Neural cell (in vitro differentiated cells): ENCODE measurements at regions not wholly inside any gene's neighbourhood (a gene's known extent, or its start where the extent isn't known, plus 50 kb on each side); places are given as distances from the start of the nearest gene placed in this dataset.

Experiments
- H2AFZ ChIP-seq: fragments of 200-600, 300-800 bp; sonication (generic), shearing (Covaris generic); 2 replicates; pipeline ENCODE4 v1.6.0; 2014; ENCODE audit warnings: low read depth, mild to moderate bottlenecking, antibody characterized with exemption, low read length, moderate library complexity
- H3F3A ChIP-seq: fragments of 200-600 bp; shearing (Covaris generic); 2 replicates; pipeline ENCODE4 v1.6.1; 2016; ENCODE audit warnings: mild to moderate bottlenecking, moderate library complexity, mixed read lengths, antibody characterized with exemption, low read length; ENCODE audit not compliant: insufficient read depth, poor library complexity, severe bottlenecking
- H3K27ac ChIP-seq: fragments of 200-600, 300-800 bp; sonication (generic), shearing (Covaris generic); 2 replicates; pipeline ENCODE4 v1.5.1; 2014; ENCODE audit warnings: mild to moderate bottlenecking, low read length, moderate library complexity
- H3K27me3 ChIP-seq: fragments of 300-800, 200-600 bp; sonication (generic), shearing (Covaris generic); 2 replicates; pipeline ENCODE4 v1.6.0; 2014; ENCODE audit warnings: mild to moderate bottlenecking, low read depth, low read length, moderate library complexity; ENCODE audit not compliant: insufficient read depth
- H3K36me3 ChIP-seq: fragments of 300-800, 200-600 bp; sonication (generic), shearing (Covaris generic); 2 replicates; pipeline ENCODE4 v1.5.1; 2014; ENCODE audit warnings: mild to moderate bottlenecking, antibody characterized with exemption, low read length, moderate library complexity; ENCODE audit not compliant: insufficient read depth
- H3K4me2 ChIP-seq: fragments of 300-800, 200-600 bp; sonication (generic), shearing (Covaris generic); 2 replicates; pipeline ENCODE4 v1.6.0; 2014; ENCODE audit warnings: mild to moderate bottlenecking, low read length
- H3K4me3 ChIP-seq: fragments of 300-800, 200-600 bp; sonication (generic), shearing (Covaris generic); 2 replicates; pipeline ENCODE4 v1.5.1; 2014; ENCODE audit warnings: mild to moderate bottlenecking, low read length, moderate library complexity
- H3K79me2 ChIP-seq: fragments of 200-600 bp; shearing (Covaris generic); replicated peaks from 2 replicates; pipeline ENCODE4 v1.6.0; 2014; ENCODE audit warnings: mild to moderate bottlenecking, low read length, moderate library complexity; ENCODE audit not compliant: insufficient read depth
- H3K9ac ChIP-seq: fragments of 300-800, 200-600 bp; sonication (generic), shearing (Covaris generic); 2 replicates; pipeline ENCODE4 v1.6.1; 2016; ENCODE audit warnings: mild to moderate bottlenecking, low read length, mixed read lengths
- H3K9me2 ChIP-seq: fragments of 200-600 bp; shearing (Covaris generic); 2 replicates; pipeline ENCODE4 v1.6.1; 2016; ENCODE audit warnings: mild to moderate bottlenecking, low read length, mixed read lengths; ENCODE audit not compliant: insufficient read depth
- H3K9me3 ChIP-seq: fragments of 200-600, 300-800 bp; sonication (generic), shearing (Covaris generic); 2 replicates; pipeline ENCODE4 v1.6.1; 2016; ENCODE audit warnings: mild to moderate bottlenecking, mixed run types, low read length, moderate library complexity, mixed read lengths
- H4K20me1 ChIP-seq: fragments of 200-600 bp; shearing (Covaris generic); 2 replicates; pipeline ENCODE4 v1.6.1; 2016; ENCODE audit warnings: mild to moderate bottlenecking, mixed run types; ENCODE audit not compliant: insufficient read depth
- CTCF ChIP-seq: fragments of 450-650 bp; IDR thresholded peaks from 2 replicates; pipeline ENCODE4 v1.5.1; 2014; ENCODE audit warnings: antibody characterized with exemption, mild to moderate bottlenecking, moderate library complexity; ENCODE audit not compliant: poor library complexity, severe bottlenecking
- EP300 ChIP-seq: fragments of 450-650 bp; conservative IDR thresholded peaks from 2 replicates; pipeline ENCODE4 v1.6.1; 2014; ENCODE audit warnings: antibody characterized with exemption, mild to moderate bottlenecking, moderate library complexity; ENCODE audit not compliant: poor library complexity, severe bottlenecking
- EZH2 ChIP-seq: fragments of 200-600, 300-800 bp; shearing (Covaris generic), sonication (generic); IDR thresholded peaks from 2 replicates; pipeline ENCODE4 v1.6.1; 2014; ENCODE audit warnings: antibody characterized with exemption, low read length, borderline replicate concordance, mild to moderate bottlenecking; ENCODE audit not compliant: insufficient read depth, poor library complexity, severe bottlenecking
- MXI1 ChIP-seq: fragments of 450-650 bp; conservative IDR thresholded peaks from 2 replicates; pipeline ENCODE4 v1.6.1; 2014; ENCODE audit warnings: antibody characterized with exemption, mild to moderate bottlenecking; ENCODE audit not compliant: poor library complexity, severe bottlenecking
- POLR2AphosphoS5 ChIP-seq: IDR thresholded peaks from 2 replicates; pipeline ENCODE4 v1.6.1; 2012
- RAD21 ChIP-seq: fragments of 450-650 bp; conservative IDR thresholded peaks from 2 replicates; pipeline ENCODE4 v1.6.1; 2014; ENCODE audit warnings: antibody characterized with exemption, mild to moderate bottlenecking, moderate library complexity
- SMC3 ChIP-seq: fragments of 450-650 bp; conservative IDR thresholded peaks from 2 replicates; pipeline ENCODE4 v1.6.1; 2014; ENCODE audit warnings: antibody characterized with exemption, mild to moderate bottlenecking, moderate library complexity; ENCODE audit not compliant: poor library complexity
- TAF1 ChIP-seq: IDR thresholded peaks from 2 replicates; pipeline ENCODE4 v1.6.1; 2012; ENCODE audit warnings: low read depth
- TF ChIP-seq, protein P1 (sequence below): IDR thresholded peaks from 2 replicates; pipeline ENCODE4 v1.6.1; 2012; ENCODE audit warnings: borderline replicate concordance

DNA sequence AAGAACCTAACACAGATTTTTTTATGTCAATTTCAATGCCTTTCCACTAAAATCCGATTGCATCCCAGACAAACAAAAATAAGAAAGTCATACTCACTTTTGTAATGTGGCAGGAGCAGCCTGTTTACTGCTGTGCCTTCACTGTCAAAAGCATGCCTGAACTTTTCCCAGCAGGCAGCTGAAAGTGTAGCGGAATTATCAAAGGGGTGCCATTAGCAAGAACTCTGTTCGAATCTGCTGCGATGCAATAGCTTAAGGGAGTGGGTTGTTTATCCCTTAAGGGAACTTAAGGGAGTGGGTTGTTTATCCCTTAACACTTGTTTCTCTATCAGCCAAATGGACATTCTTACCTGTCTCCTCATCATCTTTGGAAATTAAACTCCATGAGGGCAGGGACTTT, 243.5 kb downstream of the PAX3 start:
- Histone ChIP-seq H2AFZ (no peak overlapping the region), H3K4me2 (no peak overlapping the region), H4K20me1 (no peaks in the 10 kb centered on the region), H3F3A (no peaks in the 10 kb centered on the region), H3K9ac (no peak overlapping the region), H3K9me3 (no peaks in the 10 kb centered on the region), H3K9me2 (no peaks in the 10 kb centered on the region), H3K79me2 (no peaks in the 10 kb centered on the region), H3K27me3 (peaks cover 17% of the 10 kb centered on the region), H3K36me3 (no peaks in the 10 kb centered on the region), H3K4me3 (no peak overlapping the region), H3K27ac (no peak overlapping the region)
- no peak for TF ChIP-seq EZH2
- TF ChIP-seq EP300 = no peak
- TF ChIP-seq SMC3 = no peak
- TF ChIP-seq RAD21 = no peak
- TF ChIP-seq MXI1 = no peak
- no peak for TF ChIP-seq CTCF
- TF ChIP-seq POLR2AphosphoS5 = no peak
- TF ChIP-seq, protein P1, sequence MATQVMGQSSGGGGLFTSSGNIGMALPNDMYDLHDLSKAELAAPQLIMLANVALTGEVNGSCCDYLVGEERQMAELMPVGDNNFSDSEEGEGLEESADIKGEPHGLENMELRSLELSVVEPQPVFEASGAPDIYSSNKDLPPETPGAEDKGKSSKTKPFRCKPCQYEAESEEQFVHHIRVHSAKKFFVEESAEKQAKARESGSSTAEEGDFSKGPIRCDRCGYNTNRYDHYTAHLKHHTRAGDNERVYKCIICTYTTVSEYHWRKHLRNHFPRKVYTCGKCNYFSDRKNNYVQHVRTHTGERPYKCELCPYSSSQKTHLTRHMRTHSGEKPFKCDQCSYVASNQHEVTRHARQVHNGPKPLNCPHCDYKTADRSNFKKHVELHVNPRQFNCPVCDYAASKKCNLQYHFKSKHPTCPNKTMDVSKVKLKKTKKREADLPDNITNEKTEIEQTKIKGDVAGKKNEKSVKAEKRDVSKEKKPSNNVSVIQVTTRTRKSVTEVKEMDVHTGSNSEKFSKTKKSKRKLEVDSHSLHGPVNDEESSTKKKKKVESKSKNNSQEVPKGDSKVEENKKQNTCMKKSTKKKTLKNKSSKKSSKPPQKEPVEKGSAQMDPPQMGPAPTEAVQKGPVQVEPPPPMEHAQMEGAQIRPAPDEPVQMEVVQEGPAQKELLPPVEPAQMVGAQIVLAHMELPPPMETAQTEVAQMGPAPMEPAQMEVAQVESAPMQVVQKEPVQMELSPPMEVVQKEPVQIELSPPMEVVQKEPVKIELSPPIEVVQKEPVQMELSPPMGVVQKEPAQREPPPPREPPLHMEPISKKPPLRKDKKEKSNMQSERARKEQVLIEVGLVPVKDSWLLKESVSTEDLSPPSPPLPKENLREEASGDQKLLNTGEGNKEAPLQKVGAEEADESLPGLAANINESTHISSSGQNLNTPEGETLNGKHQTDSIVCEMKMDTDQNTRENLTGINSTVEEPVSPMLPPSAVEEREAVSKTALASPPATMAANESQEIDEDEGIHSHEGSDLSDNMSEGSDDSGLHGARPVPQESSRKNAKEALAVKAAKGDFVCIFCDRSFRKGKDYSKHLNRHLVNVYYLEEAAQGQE = no peak
- TF ChIP-seq TAF1 = no peak

DNA sequence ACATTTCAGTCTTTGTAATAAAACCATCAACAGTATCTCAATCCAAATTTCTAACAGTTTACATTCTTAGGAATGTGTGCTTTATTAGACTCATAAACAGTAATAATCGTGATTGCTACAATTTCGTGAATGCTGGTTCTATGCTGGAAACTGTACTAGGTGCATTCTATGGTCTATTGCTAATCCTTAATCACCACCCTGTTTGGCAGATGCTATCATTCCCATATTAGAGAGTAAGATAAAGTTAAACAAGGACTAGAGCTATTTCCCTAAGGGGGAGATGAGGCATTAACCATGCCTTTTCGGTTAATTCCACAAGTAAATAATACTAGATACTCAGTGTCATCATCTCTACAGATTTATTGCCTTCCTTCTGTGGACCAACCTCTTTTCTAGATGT, 244.0 kb downstream of the PAX3 start:
- Histone ChIP-seq H3F3A (no peaks in the 10 kb centered on the region), H3K27ac (no peak overlapping the region), H3K4me3 (no peak overlapping the region), H3K9me2 (no peaks in the 10 kb centered on the region), H3K79me2 (no peaks in the 10 kb centered on the region), H3K9ac (no peak overlapping the region), H2AFZ (no peak overlapping the region), H3K4me2 (no peak overlapping the region), H3K27me3 (peaks cover 14% of the 10 kb centered on the region), H4K20me1 (no peaks in the 10 kb centered on the region), H3K9me3 (no peaks in the 10 kb centered on the region), H3K36me3 (no peaks in the 10 kb centered on the region)
- TF ChIP-seq EP300 = no peak

DNA sequence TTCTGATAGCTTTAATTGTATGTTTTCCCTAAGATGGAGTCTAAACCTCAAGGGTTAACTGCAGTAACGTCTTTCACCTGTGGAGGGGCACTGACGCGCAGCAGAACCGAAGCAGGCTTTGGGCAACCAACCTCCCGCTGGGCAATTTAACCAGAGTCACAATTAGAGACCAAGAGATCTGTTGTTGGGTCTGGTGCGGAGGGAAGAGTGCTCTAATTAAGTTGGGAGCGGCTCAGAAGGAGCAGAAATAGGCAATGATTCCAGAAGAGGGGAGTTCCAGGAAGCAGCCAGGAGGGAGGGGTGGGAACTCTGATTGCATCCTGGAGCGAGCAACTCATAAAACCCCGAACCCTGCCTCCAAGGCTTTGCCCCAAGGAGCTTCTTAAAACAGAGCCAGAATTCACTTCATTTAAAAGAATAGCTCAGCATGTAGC, 245.8 kb downstream of the PAX3 start:
- H4K20me1 ChIP-seq = no peaks in the 10 kb centered on the region
- peaks cover 14% of the 10 kb centered on the region for H3K27me3 ChIP-seq
- H3K4me2 ChIP-seq = no peak overlapping the region

More for the DNA sequence above, 245.8 kb downstream of the PAX3 start:
- Histone ChIP-seq H3K36me3 (no peaks in the 10 kb centered on the region), H3K4me3 (peak overlapping the region; percentile 27), H3K9ac (no peak overlapping the region), H3K79me2 (no peaks in the 10 kb centered on the region), H3K9me2 (no peaks in the 10 kb centered on the region), H2AFZ (no peak overlapping the region), H3K9me3 (no peaks in the 10 kb centered on the region), H3F3A (no peaks in the 10 kb centered on the region), H3K27ac (no peak overlapping the region)
- no peak for TF ChIP-seq POLR2AphosphoS5
- TF ChIP-seq CTCF = peak; percentile 46
